HS-27A (cell line): ENCODE measurements at regions not wholly inside any gene's neighbourhood (a gene's known extent, or its start where the extent isn't known, plus 50 kb on each side); places are given as distances from the start of the nearest gene placed in this dataset.
A peak's percentile ranks its signal among the peaks of the same experiment; 100 is the strongest.
"Not testable (repeated sequence)": the region's sequence is repeated elsewhere in the genome, so short reads cannot be mapped to it uniquely, and the experiment has no call there.

Experiments used
- DNase-seq: peaks from one replicate; pipeline ENCODE4 v3.0.0-alpha.2; 2012; ENCODE audit warnings: low read depth, missing footprints

GRCh38 chr7:101679653-101680173 is 50.6 kb upstream of the MYL10 start:
- not testable (repeated sequence) for DNase-seq

GRCh38 chr7:101680406-101681145 is 51.5 kb upstream of the MYL10 start:
- DNase-seq: no peak

- peak; percentile 48 for DNase-seq
These were observed 52.3 kb upstream of the MYL10 start for GRCh38 chr7:101681170-101682007.

- DNase-seq: no peak
These were observed 55.9 kb upstream of the MYL10 start for GRCh38 chr7:101684983-101685330.

- DNase-seq: no peak
These were observed 56.9 kb upstream of the MYL10 start for GRCh38 chr7:101686030-101686429.

- no peak for DNase-seq
These were observed 58.0 kb upstream of the MYL10 start for GRCh38 chr7:101687081-101687480.

GRCh38 chr7:101687791-101688182 is 58.7 kb upstream of the MYL10 start:
- no peak for DNase-seq

- DNase-seq: no peak
These were observed 59.2 kb upstream of the MYL10 start for GRCh38 chr7:101688183-101688831.

- DNase-seq: no peak
These were observed 60.2 kb upstream of the MYL10 start for GRCh38 chr7:101688995-101689907.

- no peak for DNase-seq
These were observed 61.0 kb upstream of the MYL10 start for GRCh38 chr7:101690061-101690460.

GRCh38 chr7:101691822-101692384 is 62.8 kb upstream of the MYL10 start:
- DNase-seq: no peak

GRCh38 chr7:101693498-101694091 is 64.5 kb upstream of the MYL10 start:
- no peak for DNase-seq

GRCh38 chr7:101698964-101699363 is 69.9 kb upstream of the MYL10 start:
- no peak for DNase-seq

- no peak for DNase-seq
These were observed 70.3 kb upstream of the MYL10 start for GRCh38 chr7:101699399-101699798.

GRCh38 chr7:101699881-101700823 is 71.1 kb upstream of the MYL10 start:
- no peak for DNase-seq

GRCh38 chr7:101701153-101701794 is 72.2 kb upstream of the MYL10 start:
- no peak for DNase-seq

GRCh38 chr7:101702362-101702850 is 73.3 kb upstream of the MYL10 start:
- DNase-seq: no peak

- DNase-seq: no peak
These were observed 76.2 kb upstream of the MYL10 start for GRCh38 chr7:101705331-101705730.

- DNase-seq: no peak
These were observed 78.5 kb upstream of the MYL10 start for GRCh38 chr7:101707587-101707986.
